IPS DF 6.9 (cell line): ENCODE measurements at regions not wholly inside any gene's neighbourhood (a gene's known extent, or its start where the extent isn't known, plus 50 kb on each side); places are given as distances from the start of the nearest gene placed in this dataset.

Source experiments
- DNase-seq: peaks from one replicate; pipeline ENCODE4 v3.0.0-alpha.2; 2013; ENCODE audit warnings: low read depth, low spot score
- H3K27ac ChIP-seq: one replicate; pipeline ENCODE4 v1.5.1; 2013; ENCODE audit warnings: low read length, control low read depth
- H3K27me3 ChIP-seq: 2 replicates; pipeline ENCODE4 v1.6.1; 2013; ENCODE audit warnings: mild to moderate bottlenecking, low read length; ENCODE audit not compliant: control insufficient read depth, insufficient read depth
- H3K36me3 ChIP-seq: 2 replicates; pipeline ENCODE4 v1.6.1; 2013; ENCODE audit warnings: low read length; ENCODE audit not compliant: control insufficient read depth, insufficient read depth
- H3K4me1 ChIP-seq: 2 replicates; pipeline ENCODE4 v1.6.1; 2013; ENCODE audit warnings: low read length; ENCODE audit not compliant: control insufficient read depth, insufficient read depth
- H3K4me3 ChIP-seq: 2 replicates; pipeline ENCODE4 v1.5.1; 2013; ENCODE audit warnings: mild to moderate bottlenecking, low read length
- H3K9me3 ChIP-seq: 2 replicates; pipeline ENCODE4 v1.6.1; 2013; ENCODE audit warnings: low read length, inconsistent platforms; ENCODE audit not compliant: control insufficient read depth, insufficient read depth
- WGBS: extraction: QIAGEN DNeasy Blood & Tissue Kit; methylation state at CpG from one replicate; pipeline ENCODE4 v1.1.7; 2013; ENCODE audit warnings: mixed read lengths, missing lambda C conversion rate; ENCODE audit not compliant: insufficient read length, insufficient coverage; 5-methylcytosine and 5-hydroxymethylcytosine counted together

GRCh38 chr14:80346395-80346794, 135.1 kb upstream of the DIO2 start:
- DNase-seq, result no peak
- Histone ChIP-seq H3K27ac (no peak overlapping the region), H3K9me3 (no peaks in the 10 kb centered on the region), H3K4me1 (0 out of 2 replicates have a peak, but pooled peaks cover 1% of the 10 kb centered on the region), H3K4me3 (no peak overlapping the region), H3K36me3 (no peaks in the 10 kb centered on the region), H3K27me3 (no peaks in the 10 kb centered on the region)
- WGBS, result no CpG with 5 or more reads among the region's 2 CpGs

- no CpG with 5 or more reads among the region's 1 CpG for WGBS
Measured at GRCh38 chr14:80344208-80344607, 132.9 kb upstream of the DIO2 start.

GRCh38 chr14:80336608-80337106, 125.4 kb upstream of the DIO2 start:
- Histone ChIP-seq H3K27ac (no peak overlapping the region), H3K36me3 (no peaks in the 10 kb centered on the region), H3K4me1 (no peaks in the 10 kb centered on the region), H3K9me3 (no peaks in the 10 kb centered on the region), H3K4me3 (no peak overlapping the region), H3K27me3 (no peaks in the 10 kb centered on the region)
- no CpG with 5 or more reads among the region's 2 CpGs for WGBS
- no peak for DNase-seq

More at GRCh38 chr14:80344208-80344607, 132.9 kb upstream of the DIO2 start:
- Histone ChIP-seq H3K27me3 (no peaks in the 10 kb centered on the region), H3K4me1 (0 out of 2 replicates have a peak, but pooled peaks cover 1% of the 10 kb centered on the region), H3K9me3 (no peaks in the 10 kb centered on the region), H3K36me3 (no peaks in the 10 kb centered on the region), H3K4me3 (no peak overlapping the region), H3K27ac (no peak overlapping the region)
- DNase-seq, result no peak

GRCh38 chr14:80325688-80326087, 114.4 kb upstream of the DIO2 start:
- Histone ChIP-seq H3K27ac (no peak overlapping the region), H3K27me3 (no peaks in the 10 kb centered on the region), H3K4me1 (no peaks in the 10 kb centered on the region), H3K36me3 (no peaks in the 10 kb centered on the region), H3K9me3 (no peaks in the 10 kb centered on the region), H3K4me3 (no peak overlapping the region)
- DNase-seq, result no peak
- WGBS, result no CpG with 5 or more reads among the region's 1 CpG

- no peak overlapping the region for H3K4me3 ChIP-seq
- H3K27me3 ChIP-seq, result no peaks in the 10 kb centered on the region
- DNase-seq, result no peak
- H3K4me1 ChIP-seq, result no peaks in the 10 kb centered on the region
- H3K36me3 ChIP-seq, result no peaks in the 10 kb centered on the region
- H3K9me3 ChIP-seq, result no peaks in the 10 kb centered on the region
- no CpG with 5 or more reads among the region's 6 CpGs for WGBS
- H3K27ac ChIP-seq, result no peak overlapping the region
Measured at GRCh38 chr14:80325112-80325511, 113.8 kb upstream of the DIO2 start.

- H3K36me3 ChIP-seq, result no peaks in the 10 kb centered on the region
- no peak overlapping the region for H3K27ac ChIP-seq
- H3K9me3 ChIP-seq, result no peaks in the 10 kb centered on the region
- WGBS, result no CpG with 5 or more reads among the region's 3 CpGs
- H3K4me1 ChIP-seq, result no peaks in the 10 kb centered on the region
- no peak for DNase-seq
- H3K27me3 ChIP-seq, result no peaks in the 10 kb centered on the region
- H3K4me3 ChIP-seq, result no peak overlapping the region
Measured at GRCh38 chr14:80324649-80325048, 113.3 kb upstream of the DIO2 start.

GRCh38 chr14:80323038-80323665, 111.8 kb upstream of the DIO2 start:
- H3K27ac ChIP-seq, result no peak overlapping the region
- DNase-seq, result no peak
- H3K27me3 ChIP-seq, result no peaks in the 10 kb centered on the region
- H3K9me3 ChIP-seq, result no peaks in the 10 kb centered on the region
- WGBS, result no CpG with 5 or more reads among the region's 2 CpGs
- H3K4me3 ChIP-seq, result no peak overlapping the region
- no peaks in the 10 kb centered on the region for H3K4me1 ChIP-seq
- H3K36me3 ChIP-seq, result no peaks in the 10 kb centered on the region

- WGBS, result no CpG with 5 or more reads among the region's 3 CpGs
- Histone ChIP-seq H3K4me3 (no peak overlapping the region), H3K4me1 (no peaks in the 10 kb centered on the region), H3K27me3 (no peaks in the 10 kb centered on the region), H3K36me3 (no peaks in the 10 kb centered on the region), H3K9me3 (no peaks in the 10 kb centered on the region), H3K27ac (no peak overlapping the region)
- DNase-seq, result no peak
Measured at GRCh38 chr14:80316441-80316840, 105.1 kb upstream of the DIO2 start.

- no peaks in the 10 kb centered on the region for H3K4me1 ChIP-seq
- no peaks in the 10 kb centered on the region for H3K9me3 ChIP-seq
- H3K36me3 ChIP-seq, result no peaks in the 10 kb centered on the region
- peak; percentile 5 for DNase-seq
- H3K4me3 ChIP-seq, result no peak overlapping the region
- no CpG with 5 or more reads among the region's 1 CpG for WGBS
- H3K27me3 ChIP-seq, result no peaks in the 10 kb centered on the region
- no peak overlapping the region for H3K27ac ChIP-seq
Measured at GRCh38 chr14:80315681-80316080, 104.4 kb upstream of the DIO2 start.

GRCh38 chr14:80313806-80314205, 102.5 kb upstream of the DIO2 start:
- H3K9me3 ChIP-seq, result no peaks in the 10 kb centered on the region
- H3K27ac ChIP-seq, result no peak overlapping the region
- H3K4me1 ChIP-seq, result no peaks in the 10 kb centered on the region
- no peak overlapping the region for H3K4me3 ChIP-seq
- H3K27me3 ChIP-seq, result no peaks in the 10 kb centered on the region
- DNase-seq, result no peak
- H3K36me3 ChIP-seq, result no peaks in the 10 kb centered on the region
